HG03066 (cell line): ENCODE measurements at regions not wholly inside any gene's neighbourhood (a gene's known extent, or its start where the extent isn't known, plus 50 kb on each side); places are given as distances from the start of the nearest gene placed in this dataset.

Experiments used
- ATAC-seq: cut with Tn5 transposase; IDR thresholded peaks from one replicate; pipeline ENCODE4 v1.9.1; 2021; ENCODE audit warnings: low read depth; ENCODE audit not compliant: unreplicated experiment

DNA sequence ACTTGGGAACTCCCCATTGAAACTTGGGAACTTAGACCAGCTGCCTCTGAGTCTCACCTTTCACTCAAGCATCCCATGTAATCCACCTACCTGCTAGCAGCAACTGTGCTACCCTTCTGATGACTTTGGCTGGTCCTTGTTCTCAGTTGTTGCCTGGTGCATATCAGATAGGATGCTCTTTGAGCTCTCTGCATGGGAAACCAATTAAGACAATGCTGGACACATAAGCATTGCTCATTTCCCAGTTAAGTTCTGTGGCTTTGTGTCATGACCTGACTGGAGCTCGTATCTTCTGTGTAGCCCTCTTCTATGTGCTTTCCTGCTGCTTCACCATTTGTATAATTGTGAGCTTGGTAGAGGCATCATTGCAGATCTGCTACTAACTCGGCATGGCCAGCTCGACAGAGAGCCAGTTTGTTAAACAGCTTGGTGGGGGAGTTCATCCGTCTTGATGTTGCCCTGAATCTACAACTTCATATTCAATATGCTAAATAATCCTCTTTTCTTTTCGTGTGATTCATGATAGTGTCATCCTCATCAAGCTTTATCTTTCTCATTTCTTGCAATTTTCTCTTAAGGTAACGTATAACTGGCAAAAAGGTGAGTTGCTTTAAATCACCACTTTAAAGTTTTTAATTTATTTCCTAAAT is 447.5 kb upstream of the SLC14A2 start:
- ATAC-seq, result no peak

DNA sequence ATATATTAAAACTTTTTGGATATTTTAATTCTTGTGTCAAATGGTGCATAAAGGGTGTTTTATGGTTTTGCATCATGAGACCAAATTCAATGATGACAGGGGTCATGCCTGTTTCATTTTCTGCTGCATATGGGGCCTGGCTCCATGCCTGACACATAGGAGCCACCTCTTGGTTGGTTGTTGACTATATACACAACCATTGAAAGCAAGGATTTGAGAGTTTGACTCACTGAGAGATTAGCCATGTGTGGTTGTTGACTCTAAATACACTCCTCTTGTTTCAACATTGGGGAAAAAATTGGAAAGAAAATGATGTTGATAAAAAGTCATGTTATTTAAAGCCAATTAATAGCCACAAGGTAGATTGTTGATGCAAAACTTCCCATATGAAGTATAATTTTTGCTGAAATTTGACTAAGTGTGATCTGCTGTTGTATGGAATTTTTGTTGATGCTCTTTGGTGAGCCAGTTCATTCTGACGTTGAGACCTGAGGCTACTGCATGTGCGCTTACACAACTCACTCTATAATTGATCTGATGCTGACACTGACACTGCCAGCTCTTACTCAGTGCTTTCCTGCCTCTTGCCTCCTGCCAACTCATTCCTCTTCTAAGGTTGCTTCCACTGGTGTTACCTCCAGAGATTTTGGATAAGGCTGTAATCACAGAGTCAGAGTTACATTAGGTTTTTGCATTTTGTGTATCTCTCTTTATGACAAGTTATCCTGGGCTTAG is 446.2 kb upstream of the SLC14A2 start:
- no peak for ATAC-seq

DNA sequence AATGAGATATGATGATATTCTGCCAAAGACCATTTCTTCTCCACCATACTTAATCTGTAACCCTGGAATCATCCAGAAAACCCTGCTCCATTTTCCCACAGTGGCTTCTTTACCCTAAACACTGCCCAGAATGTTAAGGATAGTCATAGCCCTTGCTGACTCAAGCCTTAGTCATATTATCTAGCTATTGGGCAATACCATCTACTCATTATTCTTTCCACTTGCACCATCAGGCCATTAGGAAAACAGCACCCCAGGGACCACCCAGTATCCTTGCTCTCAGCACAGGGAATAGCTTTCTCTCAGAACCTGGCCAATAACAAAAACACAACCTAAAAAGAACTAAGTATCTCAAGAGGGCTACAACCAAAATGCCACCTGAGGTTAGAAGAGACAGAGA is 445.7 kb upstream of the SLC14A2 start:
- no peak for ATAC-seq

DNA sequence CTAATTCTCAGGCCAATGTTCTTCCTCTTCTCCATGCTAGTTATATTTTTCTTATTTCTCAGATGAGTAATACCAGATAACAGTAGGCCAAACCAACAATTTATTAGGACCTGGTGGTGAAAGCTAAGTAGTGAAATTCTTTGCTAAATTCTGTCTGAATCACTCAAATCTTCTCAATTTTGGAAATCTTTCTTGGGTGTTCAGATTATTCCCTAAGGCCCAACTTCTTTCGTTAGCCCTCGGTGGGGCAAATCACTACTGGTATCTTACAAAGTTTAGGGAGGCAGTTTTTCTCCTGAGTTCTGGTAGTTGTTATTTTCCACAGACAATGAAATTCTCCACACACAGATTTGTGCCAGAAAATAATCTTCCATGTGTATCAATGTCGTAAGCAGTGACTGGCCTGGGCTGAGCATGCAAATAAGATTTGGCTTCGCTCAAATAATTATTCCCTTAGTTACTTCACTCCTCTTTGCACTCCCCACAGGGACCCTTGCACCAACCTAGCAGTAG is 443.5 kb upstream of the SLC14A2 start:
- ATAC-seq, result no peak

DNA sequence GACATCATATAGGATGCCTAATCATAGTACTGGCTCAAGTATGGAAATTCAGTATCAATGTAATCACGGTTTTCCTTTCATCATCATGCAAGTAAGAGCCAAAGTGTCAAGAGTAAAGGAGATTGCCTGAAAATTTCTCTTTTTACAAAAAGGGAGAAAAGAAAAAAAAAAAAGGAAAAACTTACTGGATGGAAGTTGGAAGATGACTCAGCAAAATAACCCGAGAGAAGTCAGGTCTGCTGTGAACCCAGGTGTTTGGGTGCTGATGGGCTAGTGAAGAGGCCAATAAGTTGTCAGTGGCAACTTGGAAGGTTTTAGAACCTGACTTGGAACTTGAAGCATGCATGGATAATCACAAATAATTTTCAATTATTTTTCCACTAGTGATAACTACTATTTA is 441.9 kb upstream of the SLC14A2 start:
- no peak for ATAC-seq

DNA sequence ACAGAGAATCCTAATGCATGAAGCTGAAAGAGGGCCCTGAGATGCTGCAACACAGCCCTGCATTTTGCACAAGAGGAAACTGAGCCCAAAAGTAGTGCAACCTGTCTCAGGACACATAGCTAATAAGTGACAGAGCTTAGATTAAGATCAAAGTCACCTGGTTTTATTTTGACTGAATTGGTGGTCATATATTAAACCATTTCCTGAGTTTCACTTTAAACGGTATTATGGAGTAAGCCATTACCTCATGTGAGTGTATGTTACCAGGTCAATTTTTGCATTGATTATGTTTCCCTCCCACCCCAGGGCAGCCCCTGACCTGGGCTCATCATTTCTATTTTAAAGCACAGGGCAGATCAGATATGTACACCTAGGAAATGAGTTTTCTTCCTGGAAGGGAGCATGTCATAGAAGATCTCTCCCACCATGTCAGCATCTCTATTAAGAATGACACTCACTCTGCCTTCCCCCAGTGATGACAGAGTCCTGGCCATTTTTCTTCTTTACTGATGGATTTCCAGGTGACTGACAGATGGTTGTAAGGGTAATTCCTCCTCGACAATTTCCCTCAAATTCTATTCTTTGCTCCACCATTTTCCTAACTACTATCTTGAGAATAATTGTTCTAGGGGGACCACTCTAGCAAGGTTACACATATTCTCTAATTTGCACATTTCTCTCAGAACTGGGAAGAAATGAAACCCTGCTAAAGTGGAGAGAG is 441.3 kb upstream of the SLC14A2 start:
- no peak for ATAC-seq

DNA sequence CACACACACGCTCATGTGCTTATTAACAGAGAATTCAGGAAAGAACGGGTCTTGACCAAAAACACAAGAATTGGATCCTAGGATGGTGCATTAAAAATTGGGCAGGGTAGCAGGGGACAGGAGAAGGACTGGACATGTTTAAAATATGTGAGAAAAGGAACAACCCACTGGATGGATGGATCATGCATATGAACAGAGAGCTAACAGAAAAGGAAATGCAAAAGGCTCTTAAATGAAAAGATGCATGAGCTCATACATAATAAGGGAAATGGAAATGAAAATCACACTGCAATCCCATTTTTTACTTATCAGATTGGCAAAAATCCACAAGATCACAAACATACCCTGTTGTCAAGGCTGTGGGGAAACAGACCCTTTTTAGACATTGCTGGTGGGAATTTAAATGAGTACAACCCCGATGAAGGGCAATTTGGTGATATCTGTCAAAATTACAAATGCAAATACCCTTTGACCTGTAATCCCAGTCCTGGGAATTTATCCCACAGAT is 440.6 kb upstream of the SLC14A2 start:
- ATAC-seq, result no peak

DNA sequence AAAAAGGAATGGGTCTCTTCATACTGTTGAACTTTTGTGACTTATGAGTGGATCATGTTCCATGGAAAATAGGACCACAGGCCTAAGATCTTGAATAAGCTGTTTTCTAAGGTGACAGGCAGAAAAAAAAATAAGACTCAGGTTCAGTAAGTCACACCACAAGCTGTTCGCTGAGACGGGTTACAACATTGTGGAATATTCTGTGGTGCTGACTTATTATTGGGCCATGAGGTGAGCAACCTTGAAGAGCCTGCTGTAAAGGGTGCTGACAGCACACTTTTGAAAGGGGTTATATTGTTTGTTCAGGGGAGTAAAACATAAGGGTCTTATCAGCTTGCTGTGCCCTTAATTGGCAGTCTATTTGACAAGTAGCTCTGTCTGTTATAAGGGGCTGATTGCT is 439.8 kb upstream of the SLC14A2 start:
- ATAC-seq, result no peak

DNA sequence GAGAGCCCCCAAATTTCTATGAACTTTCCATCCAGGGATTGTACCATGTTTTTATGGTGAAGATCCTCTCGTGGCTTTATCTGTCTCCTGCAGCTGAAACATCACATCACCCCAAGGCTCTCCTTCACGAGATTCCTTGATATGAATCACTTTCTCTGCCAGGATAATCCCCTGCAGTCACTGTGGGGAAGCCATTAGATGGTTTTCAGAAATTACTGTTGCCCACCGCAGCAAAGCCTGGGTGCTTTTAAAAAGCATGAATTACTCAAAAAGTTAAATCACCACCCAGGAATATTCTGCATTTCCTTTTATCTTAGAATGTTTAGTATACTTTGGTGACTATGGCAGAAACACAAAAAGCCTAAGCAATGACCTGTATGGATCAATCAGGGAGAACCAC is 428.4 kb upstream of the SLC14A2 start:
- ATAC-seq, result no peak

DNA sequence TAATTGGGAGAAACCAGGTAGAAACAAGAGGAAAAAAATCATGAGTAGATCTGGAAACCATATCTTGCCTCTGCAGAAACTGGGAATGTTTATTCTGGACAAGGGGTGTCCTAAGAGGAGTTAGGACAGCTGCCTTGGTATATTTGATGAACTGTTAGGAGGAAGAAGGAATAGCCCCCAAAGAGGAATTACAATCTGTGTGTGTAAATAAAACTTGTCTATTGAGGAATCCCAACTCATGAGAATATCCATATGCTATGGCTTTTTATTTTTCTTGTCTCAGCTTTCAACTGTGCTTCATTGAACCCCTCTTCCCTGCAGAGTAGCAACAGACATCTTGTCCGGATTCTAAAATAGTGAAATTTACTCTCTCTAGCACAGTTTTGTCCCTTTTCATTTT is 423.5 kb upstream of the SLC14A2 start:
- no peak for ATAC-seq

DNA sequence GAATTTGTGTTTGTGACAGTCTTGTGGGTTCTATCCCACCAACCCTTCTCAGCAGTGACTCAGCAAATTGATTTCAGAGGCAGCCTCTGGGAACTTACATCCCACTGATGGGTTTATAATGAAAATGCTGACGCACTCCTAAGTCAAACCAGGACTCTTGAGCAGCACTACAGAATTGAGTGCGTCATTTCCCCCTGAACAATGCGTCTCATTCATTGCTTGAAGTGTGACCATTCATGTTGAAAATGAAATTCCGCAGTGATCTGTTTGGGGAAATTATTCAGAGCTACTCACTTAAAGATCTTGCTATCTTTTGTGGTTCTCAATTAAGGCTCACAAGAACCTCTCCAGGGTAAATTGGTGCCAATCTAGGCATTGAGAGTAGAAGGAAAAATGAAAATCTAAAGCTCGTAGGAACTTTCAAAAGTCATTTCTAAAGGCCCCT is 417.7 kb upstream of the SLC14A2 start:
- ATAC-seq, result peak; percentile 95

DNA sequence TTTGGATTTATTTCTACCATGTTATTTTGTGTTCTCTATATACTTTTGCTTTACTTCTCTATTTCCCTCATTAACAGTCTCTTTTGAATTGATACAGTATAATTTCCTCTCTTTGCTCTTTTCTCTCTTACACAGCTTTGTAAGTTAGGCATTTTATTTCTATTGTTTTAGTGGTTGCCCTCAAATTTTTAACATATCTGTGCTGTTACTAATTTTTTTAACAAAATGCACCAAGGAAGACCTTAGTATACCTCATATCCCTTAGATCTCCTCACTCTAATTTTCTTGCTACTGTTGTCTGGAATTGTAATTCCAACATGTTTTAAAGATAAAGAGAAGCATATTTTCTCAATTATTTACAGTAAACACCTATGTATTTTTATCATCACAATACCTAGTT is 416.8 kb upstream of the SLC14A2 start:
- ATAC-seq, result no peak

DNA sequence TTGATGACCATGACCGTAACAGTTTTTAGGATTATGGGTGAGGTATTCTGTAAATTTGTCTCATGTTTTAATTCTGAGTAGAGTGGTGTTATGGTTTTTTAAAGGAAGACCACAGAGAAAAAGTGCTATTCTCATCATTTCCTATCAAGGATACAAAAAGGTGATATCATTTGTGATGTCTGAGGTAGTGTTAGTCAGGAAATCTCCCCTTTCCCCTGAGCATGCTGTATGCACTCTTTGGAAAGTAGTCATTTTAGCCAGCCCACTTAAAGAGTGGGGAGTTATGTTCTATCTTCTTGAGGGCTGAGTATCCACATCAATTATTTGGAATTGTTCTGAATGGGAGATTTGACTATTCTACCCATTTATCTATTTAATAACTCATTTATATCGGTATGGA is 414.2 kb upstream of the SLC14A2 start:
- ATAC-seq, result no peak

DNA sequence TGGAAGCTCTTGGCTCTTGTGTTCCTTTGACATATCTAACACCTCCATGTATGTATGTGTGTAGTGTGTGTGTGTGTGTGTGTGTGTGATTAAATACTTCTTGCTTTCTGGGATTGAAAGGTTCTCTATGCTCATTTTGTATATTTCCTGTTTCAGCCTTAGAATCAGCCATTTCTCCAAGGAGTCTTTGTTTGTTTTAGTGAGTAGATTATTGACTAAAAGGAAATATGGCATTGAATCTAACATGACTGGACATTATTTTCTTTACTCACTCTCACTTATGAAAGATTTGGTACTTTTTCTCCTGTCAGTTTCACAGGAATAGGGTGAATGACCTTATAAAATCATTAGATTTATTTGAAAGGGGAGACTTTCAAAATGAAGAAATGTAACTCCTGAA is 413.8 kb upstream of the SLC14A2 start:
- ATAC-seq, result no peak

DNA sequence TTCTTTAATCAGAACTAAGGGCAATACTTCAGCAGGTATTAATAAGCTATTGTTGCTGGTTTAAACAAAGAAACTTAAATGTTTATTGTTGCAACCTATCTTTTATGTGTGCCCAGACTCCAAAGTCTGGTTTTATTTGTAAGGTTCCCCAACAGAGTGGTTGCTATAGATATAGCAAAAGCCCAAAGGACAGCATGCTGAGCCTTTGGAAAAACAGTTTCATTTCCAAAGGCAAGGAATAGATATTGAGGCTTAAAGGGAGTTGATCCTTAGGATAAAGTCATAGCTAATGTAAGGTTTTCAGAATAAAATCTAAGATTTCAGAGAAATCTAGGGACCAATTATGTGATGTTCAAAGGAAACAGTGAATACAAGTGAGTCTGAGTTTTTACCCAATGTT is 413.2 kb upstream of the SLC14A2 start:
- no peak for ATAC-seq

DNA sequence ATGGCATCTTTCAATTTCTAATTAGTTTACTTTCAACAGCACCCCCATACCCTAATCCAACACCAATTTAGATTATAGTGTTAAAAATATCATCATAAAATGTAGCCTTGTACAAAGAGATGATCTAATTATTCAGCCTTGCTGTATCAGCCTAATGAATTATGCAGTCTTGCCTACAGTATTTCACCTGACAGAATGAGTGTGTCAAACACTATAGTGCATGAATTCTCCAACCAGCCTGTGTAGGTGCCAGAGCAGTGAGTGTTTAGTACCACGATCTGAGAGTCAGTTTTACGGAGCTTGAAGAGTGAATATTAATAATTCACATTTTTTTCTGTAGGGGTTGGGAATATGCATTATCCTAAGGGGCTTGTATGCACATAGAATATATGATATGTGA is 411.6 kb upstream of the SLC14A2 start:
- no peak for ATAC-seq

DNA sequence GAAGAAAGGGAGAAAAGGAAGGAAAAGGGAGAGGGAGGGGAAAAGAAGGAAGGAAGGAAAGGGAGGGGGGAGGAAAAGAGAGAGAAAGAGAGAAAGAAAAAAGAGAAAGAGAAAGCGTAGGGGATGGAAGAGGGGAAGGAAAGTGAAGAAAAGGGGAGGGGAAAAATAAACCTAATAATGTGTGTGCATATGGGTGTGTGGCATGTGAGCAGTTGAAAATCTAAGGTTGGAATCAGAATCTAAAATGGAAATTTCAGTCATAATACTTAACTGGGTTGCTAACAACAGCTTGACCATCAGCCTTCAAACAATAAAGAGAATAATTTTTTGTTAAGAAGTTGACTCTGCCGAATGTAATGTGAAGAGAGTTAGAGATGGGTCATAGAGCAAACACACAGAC is 407.9 kb upstream of the SLC14A2 start:
- no peak for ATAC-seq

DNA sequence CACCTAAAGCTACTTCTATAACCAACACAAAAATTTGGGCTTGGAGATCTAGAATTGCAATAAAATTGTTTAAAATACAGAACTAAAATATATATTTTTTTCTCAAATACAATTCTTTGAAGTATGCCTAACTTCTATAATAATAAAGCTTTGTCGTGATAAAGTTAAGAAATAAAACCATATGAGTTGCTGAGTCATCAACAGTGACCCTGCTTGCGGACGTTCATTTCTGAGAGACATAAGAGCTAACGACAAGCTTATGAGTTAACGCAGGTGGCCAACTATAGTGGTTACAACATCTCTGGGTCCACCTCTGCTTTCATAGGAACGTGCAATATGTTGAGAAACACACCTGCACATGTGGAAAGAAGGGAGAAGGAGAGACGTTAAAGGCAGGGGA is 407.1 kb upstream of the SLC14A2 start:
- no peak for ATAC-seq

DNA sequence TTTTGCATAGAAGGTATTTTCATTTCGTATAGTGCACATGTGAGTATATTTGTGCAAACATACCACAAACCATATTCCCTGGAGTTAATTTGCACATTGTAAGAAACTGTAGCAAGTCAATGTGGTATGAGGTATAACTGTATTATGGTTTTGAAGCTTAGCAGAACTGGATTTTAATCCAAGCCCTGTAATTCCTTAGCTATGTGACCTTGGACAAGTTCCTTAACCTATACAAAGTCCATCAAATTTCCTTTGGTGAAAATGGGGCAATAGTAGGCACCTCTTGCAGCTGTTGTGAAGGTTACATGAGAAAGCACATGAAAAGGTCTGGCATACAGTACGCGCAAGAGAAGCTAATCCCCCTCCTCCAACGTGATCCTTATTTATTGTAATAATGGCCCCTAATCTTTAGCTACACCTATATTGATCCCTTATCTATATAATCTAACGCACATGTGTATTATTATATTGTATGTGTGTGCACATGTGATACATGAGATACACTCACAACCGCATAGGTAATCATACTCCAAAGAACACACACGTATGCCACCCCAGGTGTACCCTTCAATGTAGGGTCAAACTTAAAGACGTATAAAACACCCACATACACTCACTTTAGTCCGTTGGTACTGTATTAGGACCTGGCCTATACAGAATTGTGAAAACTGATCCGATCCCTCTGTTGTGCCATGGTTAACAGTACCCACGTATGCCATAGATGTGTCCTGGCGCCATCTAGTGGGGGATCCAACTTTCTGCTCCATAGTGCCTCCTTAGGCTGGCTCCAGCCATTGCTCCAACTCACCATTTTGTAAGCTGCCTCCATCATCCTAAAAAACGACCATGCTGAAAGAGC is 402.9 kb upstream of the SLC14A2 start:
- ATAC-seq, result peak; percentile 99

DNA sequence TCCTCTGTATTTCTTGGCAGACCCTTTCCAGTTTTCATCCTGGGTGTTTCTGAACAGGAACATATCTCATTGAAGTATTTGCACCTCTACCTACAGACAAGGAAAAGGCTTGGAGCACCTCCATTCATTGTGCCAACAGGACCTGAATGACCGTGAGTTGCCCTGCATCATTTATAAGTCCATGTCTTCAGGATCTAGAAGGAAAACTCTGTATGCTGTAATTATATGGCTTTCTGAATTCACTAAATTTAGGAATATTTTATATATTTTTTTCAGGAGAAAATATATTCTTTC is 402.3 kb upstream of the SLC14A2 start:
- peak; percentile 17 for ATAC-seq

DNA sequence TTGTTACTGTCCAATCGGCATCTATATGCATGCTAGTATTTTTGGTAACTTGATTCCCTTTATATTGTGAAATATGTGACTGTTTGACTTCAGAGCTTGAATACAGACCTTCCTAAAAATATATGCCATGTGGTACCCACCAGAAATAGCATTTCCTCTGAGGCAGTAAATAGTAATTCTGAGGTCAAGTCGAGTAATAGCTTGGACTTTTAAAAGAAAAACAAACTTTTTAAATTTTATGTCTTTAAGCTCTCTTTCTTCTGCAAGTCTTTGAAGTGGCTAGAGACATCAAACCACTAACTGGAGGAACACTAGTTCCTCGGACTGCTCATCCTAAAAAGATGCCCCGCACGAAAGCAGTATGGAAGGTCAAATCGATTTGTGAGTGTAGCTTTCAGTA is 396.8 kb upstream of the SLC14A2 start:
- ATAC-seq, result no peak
